ENCODE measurements at regions not wholly inside any gene's neighbourhood (a gene's known extent, or its start where the extent isn't known, plus 50 kb on each side); places are given as distances from the start of the nearest gene placed in this dataset.
A peak's percentile ranks its signal among the peaks of the same experiment; 100 is the strongest.

DNA sequence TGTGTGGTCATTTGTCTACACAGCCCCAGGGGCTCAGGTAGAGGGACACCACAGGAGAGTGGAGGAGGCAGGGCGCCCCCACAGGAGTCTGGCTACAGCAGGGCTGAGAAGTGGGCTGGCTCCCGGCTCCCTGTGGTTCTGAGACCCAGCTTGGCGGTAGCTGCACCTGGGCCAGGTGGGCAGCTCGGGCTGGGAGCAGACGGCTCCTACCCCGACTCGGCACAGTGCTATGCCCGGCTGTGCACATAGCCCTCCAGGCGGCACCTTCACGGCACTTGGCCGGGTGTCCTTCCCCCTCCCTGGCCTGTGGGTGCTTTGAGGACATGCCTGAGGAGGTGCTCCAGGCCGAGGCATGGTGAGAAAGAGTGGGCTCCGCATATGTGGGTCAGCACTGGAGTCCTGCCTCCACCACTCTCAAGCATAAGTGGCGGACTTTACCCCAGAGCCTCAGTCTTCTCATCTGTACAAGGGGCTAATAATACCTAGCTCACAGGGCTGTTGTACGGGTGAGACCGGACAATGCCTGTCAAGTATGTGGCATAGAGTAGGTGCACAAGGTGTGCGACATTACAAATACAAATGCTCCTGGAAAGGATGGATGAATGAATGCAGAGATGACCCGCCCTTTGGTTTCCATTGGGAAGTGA lies 50.1 kb upstream of the JPH3 start:
- DNase-seq = no peak

GRCh38 chr16:87551487-87551886 lies 50.8 kb upstream of the JPH3 start:
- DNase-seq = no peak

- peak; percentile 60 for DNase-seq
These were observed 51.8 kb upstream of the JPH3 start for GRCh38 chr16:87550495-87550961.

DNA sequence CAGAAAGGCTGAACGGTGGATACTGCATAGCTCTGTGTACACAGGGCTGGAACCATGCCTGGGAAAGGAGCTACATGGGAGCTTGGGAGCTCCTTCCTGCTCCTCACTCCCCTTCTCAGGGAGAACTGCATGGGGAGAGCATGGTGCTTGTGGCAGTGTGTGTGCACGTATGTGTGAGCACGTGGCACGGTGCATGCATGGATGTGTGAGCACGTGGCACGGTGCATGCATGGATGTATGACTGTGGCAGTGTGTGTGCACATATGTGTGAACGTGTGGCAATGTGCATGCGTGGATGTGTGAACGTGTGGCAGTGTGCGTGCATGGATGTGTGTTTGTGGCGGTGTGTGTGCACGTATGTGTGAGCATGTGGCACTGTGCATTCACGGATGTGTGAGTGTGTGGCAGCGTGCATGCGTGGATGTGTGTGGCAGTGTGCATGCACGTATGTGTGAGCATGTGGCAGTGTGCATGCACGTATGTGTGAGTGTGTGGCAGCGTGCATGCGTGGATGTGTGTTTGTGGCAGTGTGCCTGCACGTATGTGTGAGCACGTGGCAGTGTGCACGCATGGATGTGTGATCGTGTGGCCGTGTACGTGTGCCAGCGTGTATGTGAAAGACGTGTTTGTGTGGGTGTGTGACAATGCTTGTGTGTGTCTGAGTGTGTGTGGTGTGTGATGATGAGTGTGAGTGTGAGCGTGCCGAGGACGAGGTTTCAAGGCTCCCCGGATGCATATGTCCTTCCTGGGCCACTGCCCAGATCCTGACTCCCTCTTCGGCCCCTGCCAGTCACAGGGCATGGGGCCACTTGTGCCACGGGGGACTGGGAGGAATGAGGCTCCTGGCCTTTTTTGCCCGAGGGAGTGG lies 52.4 kb upstream of the JPH3 start:
- DNase-seq = no peak

- DNase-seq = no peak
These were observed 54.3 kb upstream of the JPH3 start for GRCh38 chr16:87548046-87548445.

DNA sequence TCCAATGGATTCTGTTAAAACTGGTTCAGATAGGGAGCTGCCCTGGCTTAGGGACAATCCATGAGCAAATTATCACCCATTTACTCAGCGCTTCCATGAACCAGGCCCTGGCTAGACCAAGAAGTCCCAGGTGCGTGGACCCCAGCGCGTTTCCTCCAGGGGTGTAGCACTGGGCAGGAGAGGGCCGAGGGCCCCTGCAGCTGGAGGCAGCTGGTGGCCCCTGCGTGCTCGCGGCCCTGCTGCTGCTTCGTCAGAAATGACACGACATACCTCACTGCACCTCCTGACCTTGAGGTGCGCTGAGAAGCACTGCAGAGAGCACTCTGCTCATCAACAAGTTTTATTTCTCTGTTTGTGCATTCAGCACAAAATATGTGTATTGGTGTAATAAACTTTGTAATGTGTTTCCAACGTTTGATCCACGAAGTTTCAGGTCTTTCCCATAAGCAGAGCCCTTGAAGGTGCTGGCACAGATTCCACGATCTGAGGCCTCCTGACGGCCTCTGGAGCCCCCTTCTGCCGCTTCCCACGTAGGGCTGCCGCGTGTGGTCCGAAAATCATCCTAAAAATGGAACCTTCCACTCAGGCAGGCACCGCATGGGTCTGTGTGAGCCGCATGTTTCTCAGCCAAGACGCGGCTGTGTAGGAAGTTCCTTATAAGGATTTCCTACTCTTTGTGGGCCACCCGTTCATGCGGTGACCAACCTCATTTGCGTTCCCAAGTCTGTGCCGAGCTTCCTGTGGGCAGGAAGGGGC lies 50.8 kb upstream of the ZCCHC14 start:
- DNase-seq = peak; percentile 24

DNA sequence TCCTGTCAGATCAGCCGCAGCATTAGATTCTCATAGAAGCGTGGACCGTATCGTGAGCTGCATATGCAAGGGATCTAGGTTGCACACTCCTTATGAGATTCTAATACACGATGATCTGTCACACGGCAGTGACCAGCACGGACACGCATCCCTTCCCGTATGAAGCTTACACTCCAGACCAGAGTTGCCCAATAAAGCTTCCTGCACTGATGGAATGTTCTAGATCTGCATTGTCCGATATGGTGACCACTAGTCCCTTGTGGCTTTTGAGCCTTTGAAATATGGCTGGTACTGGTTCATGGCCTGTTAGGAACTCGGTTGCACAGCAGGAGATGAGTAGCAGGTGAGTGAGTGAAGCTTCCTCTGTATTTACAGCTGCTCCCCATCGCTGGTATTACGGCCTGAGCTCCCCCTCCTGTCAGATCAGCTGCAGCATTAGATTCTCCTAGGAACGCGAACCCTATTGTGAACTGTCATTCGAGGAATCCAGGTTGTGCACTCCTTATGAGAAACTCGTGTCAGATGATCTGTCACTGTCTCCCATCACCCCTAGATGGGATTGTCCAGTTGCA lies 49.8 kb upstream of the ZCCHC14 start:
- DNase-seq = no peak

All from activated naive CD4-positive, alpha-beta T cell treated with anti-CD3 and anti-CD28 coated beads, Interleukin-2, amount 50 U/mL, for 16 hours (primary cell).